ENCODE measurements at regions not wholly inside any gene's neighbourhood (a gene's known extent, or its start where the extent isn't known, plus 50 kb on each side); places are given as distances from the start of the nearest gene placed in this dataset.
"Not testable (repeated sequence)": the region's sequence is repeated elsewhere in the genome, so short reads cannot be mapped to it uniquely, and the experiment has no call there.

- no peak for DNase-seq
Measured at GRCh38 chr9:29449306-29449705, 1876.0 kb upstream of the C9orf72 start.

DNA sequence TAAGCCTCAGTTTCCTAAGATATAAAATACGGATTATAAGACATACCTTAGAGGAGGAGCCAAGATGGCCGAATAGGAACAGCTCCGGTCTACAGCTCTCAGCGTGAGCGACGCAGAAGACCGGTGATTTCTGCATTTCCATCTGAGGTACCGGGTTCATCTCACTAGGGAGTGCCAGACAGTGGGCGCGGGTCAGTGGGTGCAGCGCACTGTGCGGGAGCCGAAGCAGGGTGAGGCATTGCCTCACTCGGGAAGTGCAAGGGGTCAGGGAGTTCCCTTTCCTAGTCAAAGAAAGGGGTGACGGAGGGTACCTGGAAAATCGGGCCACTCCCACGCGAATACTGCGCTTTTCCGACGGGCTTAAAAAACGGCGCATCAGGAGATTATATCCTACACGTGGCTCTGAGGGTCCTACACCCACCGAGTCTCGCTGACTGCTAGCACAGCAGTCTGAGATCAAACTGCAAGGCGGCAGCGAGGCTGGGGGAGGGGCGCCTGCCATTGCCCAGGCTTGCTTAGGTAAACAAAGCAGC is 1877.1 kb upstream of the C9orf72 start:
- not testable (repeated sequence) for DNase-seq

GRCh38 chr9:29456940-29457339 is 1883.7 kb upstream of the C9orf72 start:
- DNase-seq = no peak

DNA sequence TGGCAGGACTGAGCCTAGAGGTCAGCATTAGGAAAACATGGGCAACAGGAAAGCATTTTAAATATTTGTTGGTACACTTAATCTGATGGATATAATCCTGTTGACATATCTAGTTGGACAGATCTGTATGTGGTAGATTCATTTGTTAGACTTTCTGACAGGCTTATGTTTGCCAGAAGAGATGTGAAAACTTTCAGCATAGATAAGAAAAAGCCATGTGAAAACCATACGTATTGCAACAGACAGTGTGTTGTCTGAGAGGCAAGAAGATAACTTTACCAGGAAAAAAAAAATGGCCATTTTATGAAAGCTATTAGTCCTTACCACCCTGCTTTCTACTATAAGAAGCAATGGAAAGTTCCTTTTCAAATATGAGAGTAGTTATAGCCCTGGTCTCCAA is 1902.2 kb upstream of the C9orf72 start:
- DNase-seq = no peak

DNA sequence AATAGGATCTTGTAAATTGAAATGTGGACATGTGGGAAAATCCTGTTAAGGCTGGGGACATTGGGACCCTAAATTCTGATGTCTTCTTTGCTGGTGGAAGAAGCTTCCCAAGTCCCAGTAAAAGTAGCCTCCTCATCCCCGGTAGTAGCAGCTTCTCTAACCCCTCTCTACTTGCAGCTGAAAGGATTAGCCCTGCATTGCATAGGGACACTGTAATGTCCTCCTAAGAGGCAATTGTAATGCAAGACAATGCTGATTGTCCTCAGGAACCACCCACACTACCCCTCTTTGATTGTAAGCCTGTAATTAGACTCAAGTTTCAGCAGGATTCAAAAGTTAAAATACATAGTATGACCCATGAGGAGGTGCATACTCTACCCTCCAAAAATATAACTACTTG is 1938.4 kb upstream of the C9orf72 start:
- DNase-seq = no peak

DNA sequence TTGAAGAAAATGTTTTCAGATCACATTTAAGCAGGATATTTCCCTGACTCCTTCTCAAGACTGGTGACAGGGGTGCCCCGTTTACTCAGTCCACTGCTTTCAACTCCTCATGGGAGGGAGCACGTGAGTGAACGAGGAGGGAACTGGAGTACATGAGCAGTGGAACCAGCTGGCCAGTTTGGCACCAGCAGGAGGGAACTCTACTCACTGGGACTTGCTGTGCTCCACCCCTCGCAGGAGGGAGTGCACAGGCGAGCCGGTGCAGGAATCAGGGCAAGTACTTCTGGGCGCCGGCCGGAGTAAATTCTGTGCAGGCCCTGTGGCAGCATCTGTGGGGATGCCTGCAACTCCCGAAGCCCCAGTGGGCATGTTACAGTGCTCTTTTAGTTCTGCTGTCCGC is 1941.1 kb upstream of the C9orf72 start:
- DNase-seq = no peak

DNA sequence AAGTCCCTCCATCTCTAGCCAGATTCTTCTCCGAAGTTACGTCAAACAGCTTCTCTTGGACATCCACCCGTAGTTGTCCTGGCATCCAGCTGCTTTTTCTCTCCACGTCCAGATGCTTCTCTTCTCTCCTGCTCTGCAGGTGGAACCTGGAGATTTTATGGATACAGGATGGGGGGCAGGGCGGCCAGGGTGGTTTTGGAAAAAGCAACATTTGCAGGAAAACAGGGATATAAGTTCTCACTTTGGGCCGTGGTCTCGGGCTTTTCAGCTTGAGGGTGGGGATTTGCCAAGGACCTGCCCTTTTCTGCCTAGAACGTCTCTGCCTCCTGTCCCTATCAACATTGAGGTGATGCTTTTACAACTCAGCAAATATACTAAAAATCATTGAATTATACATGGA is 1941.6 kb upstream of the C9orf72 start:
- no peak for DNase-seq

- DNase-seq = no peak
Measured at GRCh38 chr9:29548436-29548835, 1975.2 kb upstream of the C9orf72 start.

GRCh38 chr9:29555502-29555901 is 1982.2 kb upstream of the C9orf72 start:
- no peak for DNase-seq

- DNase-seq = no peak
Measured at GRCh38 chr9:29556317-29556716, 1983.0 kb upstream of the C9orf72 start.

- DNase-seq = no peak
Measured at GRCh38 chr9:29556746-29557145, 1983.5 kb upstream of the C9orf72 start.

- DNase-seq = no peak
Measured at GRCh38 chr9:29564564-29564963, 1991.3 kb upstream of the C9orf72 start.

GRCh38 chr9:29575219-29575618 is 2001.9 kb upstream of the C9orf72 start:
- DNase-seq = no peak

- no peak for DNase-seq
Measured at GRCh38 chr9:29588361-29588760, 2015.1 kb upstream of the C9orf72 start.

GRCh38 chr9:29609282-29609681 is 2036.0 kb upstream of the C9orf72 start:
- DNase-seq = no peak

- DNase-seq = no peak
Measured at GRCh38 chr9:29613773-29614172, 2040.5 kb upstream of the C9orf72 start.

GRCh38 chr9:29616844-29617243 is 2043.6 kb upstream of the C9orf72 start:
- no peak for DNase-seq

GRCh38 chr9:29625292-29625731 is 2052.0 kb upstream of the C9orf72 start:
- DNase-seq = no peak

GRCh38 chr9:29625931-29626330 is 2052.7 kb upstream of the C9orf72 start:
- no peak for DNase-seq

DNA sequence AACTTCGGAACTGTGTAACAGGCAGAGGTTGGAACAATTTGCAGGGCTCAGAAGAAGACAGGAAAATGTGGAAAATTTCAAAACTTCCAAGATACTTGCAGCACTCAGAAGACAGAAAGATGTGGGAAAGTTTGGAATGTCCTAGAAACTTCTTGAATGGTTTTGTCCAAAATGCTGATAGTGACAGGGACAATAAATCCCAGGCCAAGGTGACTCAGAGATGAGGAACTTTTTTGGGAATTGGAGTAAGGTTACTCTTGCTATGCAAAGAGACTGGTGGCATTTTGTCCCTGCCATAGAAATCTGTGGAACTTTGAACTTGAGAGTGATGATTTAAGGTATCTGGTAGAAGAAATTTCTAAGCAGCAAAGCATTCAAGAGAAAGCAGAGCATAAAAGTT is 2055.6 kb upstream of the C9orf72 start:
- DNase-seq = not testable (repeated sequence)

GRCh38 chr9:29637471-29638237 is 2064.4 kb upstream of the C9orf72 start:
- DNase-seq = no peak

DNA sequence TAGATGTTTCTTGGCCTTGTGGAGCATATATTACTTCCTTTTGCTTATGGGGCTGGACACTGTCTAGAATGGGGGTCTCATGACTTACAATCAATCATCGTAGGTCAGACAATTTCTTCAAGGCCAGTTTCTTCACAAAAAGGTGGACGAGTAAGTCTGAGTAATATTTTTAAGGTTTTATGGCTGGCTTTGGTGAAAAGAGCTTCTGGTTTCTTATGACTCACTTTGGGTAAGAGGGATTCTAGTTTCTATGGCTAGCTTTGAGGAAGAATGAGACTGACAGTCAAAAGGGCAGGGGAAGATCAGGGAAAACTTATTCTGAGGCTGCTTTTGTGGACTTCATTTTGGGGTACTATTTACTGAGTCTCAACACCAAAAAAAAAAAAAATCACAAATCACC is 2067.2 kb upstream of the C9orf72 start:
- DNase-seq = no peak

- DNase-seq = no peak
Measured at GRCh38 chr9:29644514-29644913, 2071.2 kb upstream of the C9orf72 start.

- DNase-seq = no peak
Measured at GRCh38 chr9:29647451-29647850, 2074.2 kb upstream of the C9orf72 start.

- DNase-seq = no peak
Measured at GRCh38 chr9:29648132-29648531, 2074.9 kb upstream of the C9orf72 start.
